T-cell (primary cell): ENCODE measurements at regions not wholly inside any gene's neighbourhood (a gene's known extent, or its start where the extent isn't known, plus 50 kb on each side); places are given as distances from the start of the nearest gene placed in this dataset.
"Not testable (repeated sequence)": the region's sequence is repeated elsewhere in the genome, so short reads cannot be mapped to it uniquely, and the experiment has no call there.

Source experiments
- ATAC-seq, 4 experiments: fragments of 200-7000 bp in 3 of 4; fragments of 150-1000 bp in 1 of 4; cut with Tn5 transposase; replicated peaks in 1 of 4; 1 replicate in 3 of 4; 2 replicates in 1 of 4; pipeline ENCODE4 v1.10.0; 2021; ENCODE audit warnings: moderate library complexity in 3 of 4, mild to moderate bottlenecking in 2 of 4, moderate number of reproducible peaks in 1 of 4
- CTCF ChIA-PET, 2 donors: fragments of 300-600 bp; sonication (Branson Sonifier 250); formaldehyde crosslinking; loops; one replicate each; lab custom pipeline; 2022; ENCODE audit warnings: antibody characterized with exemption in 2 of 2; lab: Charles Lee
- POLR2A ChIA-PET, 2 donors: fragments of 300-600 bp; sonication (Branson Sonifier 250); formaldehyde crosslinking; loops; one replicate each; lab custom pipeline; 2022; ENCODE audit warnings: antibody characterized with exemption in 2 of 2; lab: Charles Lee
- DNase-seq, 35 experiments: peaks; one replicate each; pipeline versions ENCODE4 v3.0.0 to v3.0.0-alpha.2; 2013 to 2023
- H3K27ac ChIP-seq: one replicate; pipeline ENCODE4 v1.5.1; 2013; ENCODE audit warnings: low read length
- H3K27me3 ChIP-seq, 2 experiments: replicated peaks in 1 of 2; 1 replicate in 1 of 2; 2 replicates in 1 of 2; pipeline versions ENCODE4 v1.6.1 to v1.7.0; 2013; ENCODE audit warnings: low read length in 1 of 2, mixed read lengths in 1 of 2; ENCODE audit not compliant: control insufficient read depth in 2 of 2, insufficient read depth in 2 of 2; ENCODE audit errors: extremely low read depth in 1 of 2
- H3K36me3 ChIP-seq, 2 donors: 1 replicate in 1 of 2; 2 replicates in 1 of 2; pipeline versions ENCODE4 v1.6.1 to v1.7.0; 2013; ENCODE audit warnings: low read length in 1 of 2; ENCODE audit not compliant: control insufficient read depth in 2 of 2, insufficient read depth in 1 of 2; ENCODE audit errors: extremely low read depth in 1 of 2
- H3K4me1 ChIP-seq, 2 experiments: 1 replicate in 1 of 2; 2 replicates in 1 of 2; pipeline versions ENCODE4 v1.6.1 to v1.7.0; 2013; ENCODE audit warnings: low read length in 2 of 2, mixed read lengths in 1 of 2; ENCODE audit not compliant: insufficient read depth in 2 of 2, control insufficient read depth in 1 of 2; ENCODE audit errors: extremely low read depth in 1 of 2
- H3K4me3 ChIP-seq, 2 donors: 1 replicate in 1 of 2; 2 replicates in 1 of 2; pipeline versions ENCODE4 v1.5.1 to v1.7.0; 2013; ENCODE audit warnings: mild to moderate bottlenecking in 2 of 2, low read length in 1 of 2, moderate library complexity in 1 of 2; ENCODE audit not compliant: control insufficient read depth in 1 of 2; ENCODE audit errors: extremely low read depth in 1 of 2
- H3K9me3 ChIP-seq: 2 replicates; pipeline ENCODE4 v1.7.0; 2013
- H3K27ac Mint-ChIP-seq, 2 donors: one replicate each; pipeline ENCODE4 v1.8.0; 2020 to 2021; ENCODE audit warnings: mild to moderate bottlenecking in 2 of 2, mixed read lengths in 2 of 2
- H3K27me3 Mint-ChIP-seq, 2 donors: one replicate each; pipeline ENCODE4 v1.8.0; 2021 to 2022; ENCODE audit warnings: mixed read lengths in 2 of 2
- H3K36me3 Mint-ChIP-seq: one replicate; pipeline ENCODE4 v1.8.0; 2021; ENCODE audit warnings: mixed read lengths
- H3K4me1 Mint-ChIP-seq, 3 donors: one replicate each; pipeline ENCODE4 v1.8.0; 2020 to 2022; ENCODE audit warnings: mixed read lengths in 3 of 3, mild to moderate bottlenecking in 1 of 3
- H3K4me3 Mint-ChIP-seq, 3 donors: one replicate each; pipeline ENCODE4 v1.8.0; 2020 to 2022; ENCODE audit warnings: mild to moderate bottlenecking in 3 of 3, mixed read lengths in 3 of 3, moderate library complexity in 3 of 3
- H3K9me3 Mint-ChIP-seq, 3 donors: one replicate each; pipeline ENCODE4 v1.8.0; 2020 to 2022; ENCODE audit warnings: mixed read lengths in 3 of 3
- WGBS: methylation state at CpG from one replicate; pipeline ENCODE4 v1.1.5; 2013; ENCODE audit warnings: missing lambda C conversion rate; ENCODE audit not compliant: insufficient coverage; 5-methylcytosine and 5-hydroxymethylcytosine counted together

GRCh38 chrX:121196872-121197444, 149.5 kb downstream of the GLUD2 start:
- H3K4me1 Mint-ChIP-seq, H3K4me3 Mint-ChIP-seq, H3K4me3 ChIP-seq, H3K27ac ChIP-seq, H3K27me3 Mint-ChIP-seq, H3K36me3 ChIP-seq, H3K36me3 Mint-ChIP-seq, H3K27me3 ChIP-seq, POLR2A ChIA-PET, DNase-seq, ATAC-seq, H3K27ac Mint-ChIP-seq, CTCF ChIA-PET, H3K9me3 ChIP-seq, H3K4me1 ChIP-seq, H3K9me3 Mint-ChIP-seq: not testable (repeated sequence)
- 94% methylated on average over 2 of the region's 11 CpGs for WGBS

GRCh38 chrX:121208563-121208962, 161.2 kb downstream of the GLUD2 start:
- Mint-ChIP-seq H3K27me3 (peaks cover 0 to 5% of the 10 kb centered on the region in 2 donors), H3K27ac (no peak overlapping the region), H3K9me3 (no peaks in the 10 kb centered on the region), H3K4me1 (no peaks in the 10 kb centered on the region), H3K4me3 (no peak overlapping the region), H3K36me3 (no peaks in the 10 kb centered on the region)
- no peak overlapping the region for H3K27ac ChIP-seq
- no peaks in the 10 kb centered on the region for H3K36me3 ChIP-seq
- ATAC-seq = no peak
- CTCF ChIA-PET = no interaction called here
- H3K4me1 ChIP-seq = no peaks in the 10 kb centered on the region
- POLR2A ChIA-PET = no interaction called here
- no peak overlapping the region for H3K4me3 ChIP-seq
- H3K9me3 ChIP-seq = no peaks in the 10 kb centered on the region
- 60% methylated on average over 1 of the region's 2 CpGs for whole genome bisulfite sequencing
- no peak for DNase-seq
- H3K27me3 ChIP-seq = no peaks in the 10 kb centered on the region

- POLR2A ChIA-PET = no interaction called here
These were observed 169.4 kb downstream of the GLUD2 start for GRCh38 chrX:121216641-121217374.

GRCh38 chrX:121221322-121221977, 174.0 kb downstream of the GLUD2 start:
- H3K27ac Mint-ChIP-seq = no peak overlapping the region
- H3K4me3 ChIP-seq = no peak overlapping the region
- H3K36me3 ChIP-seq = no peaks in the 10 kb centered on the region
- no peak overlapping the region for H3K4me3 Mint-ChIP-seq
- no peak overlapping the region for H3K27ac ChIP-seq
- no peak for ATAC-seq
- no peaks in the 10 kb centered on the region for H3K27me3 ChIP-seq
- no peaks in the 10 kb centered on the region for H3K4me1 ChIP-seq
- H3K9me3 ChIP-seq = no peaks in the 10 kb centered on the region
- ChIA-PET POLR2A (no interaction called here), CTCF (no interaction called here)
- no CpG with 5 or more reads among the region's 3 CpGs for WGBS
- peaks cover 0 to 4% of the 10 kb centered on the region in 2 donors for H3K27me3 Mint-ChIP-seq
- no peak for DNase-seq
- H3K4me1 Mint-ChIP-seq = no peaks in the 10 kb centered on the region
- no peaks in the 10 kb centered on the region for H3K36me3 Mint-ChIP-seq
- H3K9me3 Mint-ChIP-seq = no peaks in the 10 kb centered on the region

More at GRCh38 chrX:121216641-121217374, 169.4 kb downstream of the GLUD2 start:
- H3K27ac ChIP-seq = no peak overlapping the region
- H3K36me3 ChIP-seq = no peaks in the 10 kb centered on the region
- no peaks in the 10 kb centered on the region for H3K9me3 ChIP-seq
- no peak for DNase-seq
- no peaks in the 10 kb centered on the region for H3K9me3 Mint-ChIP-seq
- no CpG with 5 or more reads among the region's 2 CpGs for WGBS
- no peaks in the 10 kb centered on the region for H3K4me1 Mint-ChIP-seq
- peaks cover 0 to 7% of the 10 kb centered on the region in 2 donors for H3K27me3 Mint-ChIP-seq
- CTCF ChIA-PET = no interaction called here
- no peak overlapping the region for H3K4me3 ChIP-seq
- H3K27ac Mint-ChIP-seq = no peak overlapping the region
- H3K27me3 ChIP-seq = no peaks in the 10 kb centered on the region
- ATAC-seq = no peak
- no peak overlapping the region for H3K4me3 Mint-ChIP-seq
- no peaks in the 10 kb centered on the region for H3K36me3 Mint-ChIP-seq
- H3K4me1 ChIP-seq = no peaks in the 10 kb centered on the region

GRCh38 chrX:121227888-121228287, 180.5 kb downstream of the GLUD2 start:
- no peaks in the 10 kb centered on the region for H3K36me3 ChIP-seq
- no peaks in the 10 kb centered on the region for H3K27me3 ChIP-seq
- no peaks in the 10 kb centered on the region for H3K9me3 ChIP-seq
- no peak overlapping the region for H3K27ac Mint-ChIP-seq
- ChIA-PET CTCF (no interaction called here), POLR2A (no interaction called here)
- no peak for DNase-seq
- H3K4me3 ChIP-seq = no peak overlapping the region
- ATAC-seq = no peak
- no peaks in the 10 kb centered on the region for H3K4me1 Mint-ChIP-seq
- H3K4me3 Mint-ChIP-seq = no peak overlapping the region
- H3K9me3 Mint-ChIP-seq = no peaks in the 10 kb centered on the region
- H3K36me3 Mint-ChIP-seq = no peaks in the 10 kb centered on the region
- H3K4me1 ChIP-seq = no peaks in the 10 kb centered on the region
- WGBS = no CpG with 5 or more reads among the region's 3 CpGs
- no peak overlapping the region for H3K27ac ChIP-seq
- H3K27me3 Mint-ChIP-seq = peaks cover 0 to 3% of the 10 kb centered on the region in 2 donors

GRCh38 chrX:121231566-121232358, 184.4 kb downstream of the GLUD2 start:
- Histone ChIP-seq H3K27ac (no peak overlapping the region), H3K9me3 (no peaks in the 10 kb centered on the region), H3K27me3 (no peaks in the 10 kb centered on the region), H3K4me1 (no peaks in the 10 kb centered on the region), H3K36me3 (no peaks in the 10 kb centered on the region), H3K4me3 (no peak overlapping the region)
- ATAC-seq = no peak
- no peak for DNase-seq
- no peaks in the 10 kb centered on the region for H3K4me1 Mint-ChIP-seq
- H3K9me3 Mint-ChIP-seq = no peaks in the 10 kb centered on the region
- H3K27me3 Mint-ChIP-seq = peaks cover 0 to 3% of the 10 kb centered on the region in 2 donors
- CTCF ChIA-PET = no interaction called here
- no peak overlapping the region for H3K4me3 Mint-ChIP-seq
- H3K36me3 Mint-ChIP-seq = no peaks in the 10 kb centered on the region
- H3K27ac Mint-ChIP-seq = no peak overlapping the region
- POLR2A ChIA-PET = no interaction called here
- 33% methylated on average over 1 of the region's 10 CpGs for WGBS
